Uterus (tissue), 3 donors: ENCODE measurements at regions not wholly inside any gene's neighbourhood (a gene's known extent, or its start where the extent isn't known, plus 50 kb on each side); places are given as distances from the start of the nearest gene placed in this dataset.

Experiments
- DNase-seq, 2 donors: peaks; one replicate each; pipeline ENCODE4 v3.0.0-alpha.2; 2019 to 2020
- H3K27ac ChIP-seq, 2 donors: fragments of 200-600 bp; sonication (generic); 1 replicate in 1 of 2; 2 replicates in 1 of 2; pipeline ENCODE4 v1.5.1; 2016 to 2018
- H3K27me3 ChIP-seq, 2 donors: fragments of 200-600 bp; sonication (generic); one replicate each; pipeline ENCODE4 v1.5.1; 2018 to 2019; ENCODE audit warnings: control low read depth in 1 of 2
- H3K36me3 ChIP-seq, 2 donors: fragments of 200-600 bp; sonication (generic); one replicate each; pipeline ENCODE4 v1.5.1; 2019; ENCODE audit warnings: control low read depth in 1 of 2
- H3K4me1 ChIP-seq, 2 donors: fragments of 200-600 bp; sonication (generic); one replicate each; pipeline ENCODE4 v1.5.1; 2018 to 2019; ENCODE audit warnings: control low read depth in 1 of 2
- H3K4me3 ChIP-seq, 2 donors: fragments of 200-600 bp; sonication (generic); 1 replicate in 1 of 2; 2 replicates in 1 of 2; pipeline ENCODE4 v1.5.1; 2018 to 2019; ENCODE audit warnings: mild to moderate bottlenecking in 1 of 2
- H3K9me3 ChIP-seq, 2 donors: fragments of 200-600 bp; sonication (generic); one replicate each; pipeline ENCODE4 v1.5.1; 2019; ENCODE audit warnings: control low read depth in 1 of 2
- POLR2A ChIP-seq, 2 donors: fragments of 450-650 bp; IDR thresholded peaks; one replicate each; pipeline ENCODE4 v1.6.1; 2016; ENCODE audit warnings: antibody characterized with exemption in 2 of 2, mild to moderate bottlenecking in 1 of 2, moderate library complexity in 1 of 2
- intact Hi-C: fragments of 100-400 bp; cut with DNase I; formaldehyde crosslinking; loops from one replicate; pipeline ENCODE4 v1.15.1; 2023; ENCODE audit warnings: low total_unique reads
- TF ChIP-seq, protein P1 (sequence below), 4 experiments: fragments of 200-600 bp in 2 of 4; fragments of 450-650 bp in 2 of 4; sonication (generic) in 2 of 4; IDR thresholded peaks; one replicate each; pipeline ENCODE4 v1.5.1; 2016 to 2019; ENCODE audit warnings: antibody characterized with exemption in 4 of 4, mild to moderate bottlenecking in 2 of 4, moderate library complexity in 1 of 4
- donor health status: DM: yes; HTN: yes; CAD: no.

DNA sequence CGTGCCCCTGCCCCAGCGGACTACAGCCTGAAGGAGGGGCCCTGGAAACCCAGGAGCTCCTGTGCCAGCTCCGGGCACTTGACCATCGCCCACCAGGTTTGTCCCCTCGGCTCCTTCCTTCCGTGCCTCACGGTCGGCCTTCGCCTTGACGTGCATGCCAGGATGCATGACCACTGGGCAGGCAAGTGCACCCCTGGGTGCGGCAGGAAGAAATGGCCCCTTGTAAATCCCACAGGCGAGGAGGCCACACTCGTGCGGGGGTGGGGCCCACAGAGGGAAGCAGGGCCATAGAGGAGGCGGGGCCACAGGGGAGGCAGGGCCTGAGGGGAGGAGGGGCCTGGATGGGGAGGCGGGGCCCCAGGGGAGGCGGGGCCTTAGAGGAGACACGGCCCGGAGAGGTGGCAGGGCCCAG, 81.7 kb downstream of the YTHDF1 start:
- intact Hi-C loops = no loop called here
- Histone ChIP-seq H3K4me1 (no peaks in the 10 kb centered on the region), H3K27me3 (no peaks in the 10 kb centered on the region), H3K9me3 (no peaks in the 10 kb centered on the region), H3K36me3 (no peaks in the 10 kb centered on the region), H3K27ac (no peak overlapping the region), H3K4me3 (no peak overlapping the region)
- TF ChIP-seq, protein P1, sequence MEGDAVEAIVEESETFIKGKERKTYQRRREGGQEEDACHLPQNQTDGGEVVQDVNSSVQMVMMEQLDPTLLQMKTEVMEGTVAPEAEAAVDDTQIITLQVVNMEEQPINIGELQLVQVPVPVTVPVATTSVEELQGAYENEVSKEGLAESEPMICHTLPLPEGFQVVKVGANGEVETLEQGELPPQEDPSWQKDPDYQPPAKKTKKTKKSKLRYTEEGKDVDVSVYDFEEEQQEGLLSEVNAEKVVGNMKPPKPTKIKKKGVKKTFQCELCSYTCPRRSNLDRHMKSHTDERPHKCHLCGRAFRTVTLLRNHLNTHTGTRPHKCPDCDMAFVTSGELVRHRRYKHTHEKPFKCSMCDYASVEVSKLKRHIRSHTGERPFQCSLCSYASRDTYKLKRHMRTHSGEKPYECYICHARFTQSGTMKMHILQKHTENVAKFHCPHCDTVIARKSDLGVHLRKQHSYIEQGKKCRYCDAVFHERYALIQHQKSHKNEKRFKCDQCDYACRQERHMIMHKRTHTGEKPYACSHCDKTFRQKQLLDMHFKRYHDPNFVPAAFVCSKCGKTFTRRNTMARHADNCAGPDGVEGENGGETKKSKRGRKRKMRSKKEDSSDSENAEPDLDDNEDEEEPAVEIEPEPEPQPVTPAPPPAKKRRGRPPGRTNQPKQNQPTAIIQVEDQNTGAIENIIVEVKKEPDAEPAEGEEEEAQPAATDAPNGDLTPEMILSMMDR (IDR thresholded peaks at IDR 0.05) = no peak
- TF ChIP-seq POLR2A (IDR thresholded peaks at IDR 0.05) = no peak
- no peak for DNase-seq

DNA sequence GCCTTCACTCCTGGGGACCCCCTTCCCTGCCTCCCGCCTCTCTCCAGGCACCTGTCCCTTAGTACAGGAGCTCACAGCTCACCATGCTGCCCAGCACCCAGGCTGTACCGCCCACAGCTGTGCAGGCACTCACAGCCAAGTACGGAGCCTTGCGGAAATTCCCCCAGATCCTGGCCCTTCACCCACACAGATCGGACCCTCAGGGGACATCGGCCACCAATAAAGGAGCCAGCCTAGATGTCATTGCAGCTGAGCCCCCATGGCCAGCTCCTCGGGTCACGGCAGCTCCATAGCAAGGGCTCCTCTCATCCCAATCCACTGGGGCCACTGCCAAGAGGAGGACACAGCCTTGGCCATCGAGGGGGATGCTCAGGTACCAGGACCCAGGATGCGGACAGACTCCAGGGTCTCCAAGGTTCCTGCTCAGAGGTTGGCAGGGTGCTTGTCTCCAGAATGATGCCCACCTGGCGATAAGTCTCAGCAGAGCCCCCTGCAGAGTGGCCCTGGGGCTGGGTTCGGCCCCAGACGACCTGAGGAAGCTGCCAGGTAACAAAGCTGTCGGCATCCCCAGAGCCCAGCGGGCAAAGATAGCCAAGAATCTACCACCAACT, 82.3 kb downstream of the YTHDF1 start:
- no peaks in the 10 kb centered on the region for H3K9me3 ChIP-seq
- TF ChIP-seq, protein P1 (IDR thresholded peaks at IDR 0.05) = no peak
- no peak for TF ChIP-seq POLR2A (IDR thresholded peaks at IDR 0.05)
- intact Hi-C loops = no loop called here
- H3K4me1 ChIP-seq = no peaks in the 10 kb centered on the region
- H3K27me3 ChIP-seq = no peaks in the 10 kb centered on the region
- DNase-seq = no peak
- H3K27ac ChIP-seq = no peak overlapping the region
- no peaks in the 10 kb centered on the region for H3K36me3 ChIP-seq
- H3K4me3 ChIP-seq = no peak overlapping the region

DNA sequence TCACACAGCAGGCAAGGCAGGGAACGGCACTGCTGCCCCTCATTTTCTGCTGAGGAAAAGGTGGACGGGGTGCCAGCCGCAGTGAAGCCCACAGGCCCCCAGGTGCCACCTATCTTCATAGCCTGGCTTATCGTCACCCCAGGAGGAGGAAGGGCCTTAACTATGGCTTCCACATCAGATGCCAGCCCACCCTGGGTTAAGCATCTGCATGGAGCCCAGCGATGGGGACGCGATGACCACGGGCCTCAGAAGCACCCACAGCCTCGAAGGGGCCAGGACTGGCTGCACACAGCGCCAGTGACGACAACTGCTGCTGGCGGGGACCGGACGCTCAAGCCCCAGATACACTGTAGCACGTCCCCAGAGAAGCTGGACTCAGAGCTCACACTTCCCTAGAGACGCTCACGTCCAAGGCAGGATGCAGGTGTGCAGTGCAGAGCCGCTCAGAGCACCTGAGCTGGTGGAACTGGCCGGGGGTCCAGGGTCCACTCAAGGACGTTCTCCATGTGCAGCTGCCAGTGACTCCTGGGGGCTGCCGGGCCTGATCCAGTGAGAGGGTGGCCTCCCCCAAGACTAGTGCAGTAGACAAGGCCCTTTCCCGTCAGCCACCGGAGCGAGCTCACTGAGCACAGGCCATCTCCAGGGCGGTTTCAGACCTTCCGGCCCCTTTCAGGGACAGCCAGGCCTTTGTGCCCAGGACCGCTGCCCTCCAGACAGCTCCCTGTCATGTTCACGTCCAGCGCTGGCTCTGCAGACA, 83.0 kb downstream of the YTHDF1 start:
- Histone ChIP-seq H3K9me3 (no peaks in the 10 kb centered on the region), H3K27me3 (no peaks in the 10 kb centered on the region), H3K27ac (no peak overlapping the region), H3K4me1 (no peaks in the 10 kb centered on the region), H3K4me3 (no peak overlapping the region), H3K36me3 (no peaks in the 10 kb centered on the region)
- intact Hi-C loops = no loop called here
- no peak for TF ChIP-seq POLR2A (IDR thresholded peaks at IDR 0.05)
- TF ChIP-seq, protein P1 (IDR thresholded peaks at IDR 0.05) = no peak
- no peak for DNase-seq

DNA sequence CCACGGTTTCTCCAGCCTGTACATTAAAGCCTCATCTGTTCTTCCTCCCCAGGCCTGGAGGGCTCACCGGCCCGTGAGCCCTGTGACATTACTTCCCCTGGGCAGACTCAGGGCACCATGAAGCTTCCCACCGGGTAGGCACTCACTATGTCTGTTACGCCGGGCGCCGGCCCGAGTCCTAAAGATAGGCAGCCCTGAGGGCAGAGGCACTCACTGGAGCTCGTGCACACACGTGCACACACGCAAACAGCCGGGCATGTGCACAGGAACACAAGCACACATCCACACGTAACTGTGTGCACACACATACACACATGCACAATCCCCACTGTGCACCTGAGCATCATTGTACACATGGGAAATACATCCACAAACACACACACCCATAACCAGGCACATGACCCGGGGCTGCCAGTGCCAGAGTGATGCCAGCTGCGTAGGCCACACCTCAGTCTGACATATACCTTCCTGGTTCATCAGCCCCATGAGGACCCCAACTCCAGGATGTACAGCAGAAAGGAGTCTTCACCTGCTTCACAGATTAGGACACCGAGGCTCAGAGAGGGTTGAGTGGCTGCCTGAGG, 83.7 kb downstream of the YTHDF1 start:
- Histone ChIP-seq H3K27ac (no peak overlapping the region), H3K36me3 (no peaks in the 10 kb centered on the region), H3K9me3 (no peaks in the 10 kb centered on the region), H3K4me1 (no peaks in the 10 kb centered on the region), H3K27me3 (no peaks in the 10 kb centered on the region), H3K4me3 (no peak overlapping the region)
- TF ChIP-seq POLR2A (IDR thresholded peaks at IDR 0.05) = no peak
- TF ChIP-seq, protein P1 (IDR thresholded peaks at IDR 0.05) = no peak
- DNase-seq = no peak
- intact Hi-C loops = no loop called here
